BE2C (cell line): ENCODE measurements at regions not wholly inside any gene's neighbourhood (a gene's known extent, or its start where the extent isn't known, plus 50 kb on each side); places are given as distances from the start of the nearest gene placed in this dataset.

Source experiments
- DNase-seq: peaks from one replicate; pipeline ENCODE4 v3.0.0-alpha.2; 2020
- H3K27me3 ChIP-seq: fragments of 250-450 bp; sonication (Bioruptor Pico); 2 replicates; pipeline ENCODE4 v1.5.1; 2020; ENCODE audit warnings: mild to moderate bottlenecking
- H3K36me3 ChIP-seq: fragments of 250-450 bp; sonication (Bioruptor Pico); 2 replicates; pipeline ENCODE4 v1.5.1; 2020; ENCODE audit warnings: mild to moderate bottlenecking
- H3K4me1 ChIP-seq: fragments of 250-450 bp; sonication (Bioruptor Pico); 2 replicates; pipeline ENCODE4 v1.5.1; 2020
- H3K4me3 ChIP-seq: 2 replicates; pipeline ENCODE4 v1.5.1; 2011; ENCODE audit warnings: low read depth, low read length
- H3K9me3 ChIP-seq: fragments of 250-450 bp; sonication (Bioruptor Pico); 2 replicates; pipeline ENCODE4 v1.5.1; 2020
- TF ChIP-seq, protein P1 (sequence below): IDR thresholded peaks from 2 replicates; pipeline ENCODE4 v1.5.1; 2012; ENCODE audit warnings: mild to moderate bottlenecking, low read depth, low read length

DNA sequence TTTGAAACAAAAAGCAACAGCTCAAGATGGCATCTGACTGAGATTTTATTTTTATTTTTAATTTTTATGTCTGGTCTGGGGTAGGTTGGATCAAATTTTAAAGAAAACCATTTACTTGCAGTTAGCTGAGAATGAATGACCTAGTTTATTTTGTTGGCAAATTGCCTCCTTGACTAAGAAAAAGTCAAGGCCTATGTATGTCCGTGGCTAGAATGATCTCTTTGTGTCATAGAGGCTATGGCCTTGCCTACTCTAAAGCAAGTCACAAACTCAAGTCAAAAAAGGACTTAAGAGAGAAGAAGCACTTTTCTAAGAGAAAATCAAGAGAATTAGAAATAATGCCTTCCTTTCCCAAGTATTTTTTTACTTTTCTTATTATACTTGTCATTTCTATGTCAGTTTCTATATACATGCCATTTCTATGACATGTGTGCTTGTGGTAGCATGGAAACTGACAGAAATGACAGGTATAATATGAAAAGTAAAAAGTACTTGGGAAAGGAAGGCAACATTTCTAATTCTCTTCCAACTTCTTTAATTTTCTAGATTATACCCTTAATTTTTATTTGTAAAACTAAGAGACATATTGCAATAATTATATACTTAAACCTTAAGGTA is 136.7 kb downstream of the CENPF start:
- TF ChIP-seq, protein P1, sequence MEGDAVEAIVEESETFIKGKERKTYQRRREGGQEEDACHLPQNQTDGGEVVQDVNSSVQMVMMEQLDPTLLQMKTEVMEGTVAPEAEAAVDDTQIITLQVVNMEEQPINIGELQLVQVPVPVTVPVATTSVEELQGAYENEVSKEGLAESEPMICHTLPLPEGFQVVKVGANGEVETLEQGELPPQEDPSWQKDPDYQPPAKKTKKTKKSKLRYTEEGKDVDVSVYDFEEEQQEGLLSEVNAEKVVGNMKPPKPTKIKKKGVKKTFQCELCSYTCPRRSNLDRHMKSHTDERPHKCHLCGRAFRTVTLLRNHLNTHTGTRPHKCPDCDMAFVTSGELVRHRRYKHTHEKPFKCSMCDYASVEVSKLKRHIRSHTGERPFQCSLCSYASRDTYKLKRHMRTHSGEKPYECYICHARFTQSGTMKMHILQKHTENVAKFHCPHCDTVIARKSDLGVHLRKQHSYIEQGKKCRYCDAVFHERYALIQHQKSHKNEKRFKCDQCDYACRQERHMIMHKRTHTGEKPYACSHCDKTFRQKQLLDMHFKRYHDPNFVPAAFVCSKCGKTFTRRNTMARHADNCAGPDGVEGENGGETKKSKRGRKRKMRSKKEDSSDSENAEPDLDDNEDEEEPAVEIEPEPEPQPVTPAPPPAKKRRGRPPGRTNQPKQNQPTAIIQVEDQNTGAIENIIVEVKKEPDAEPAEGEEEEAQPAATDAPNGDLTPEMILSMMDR, result no peak

DNA sequence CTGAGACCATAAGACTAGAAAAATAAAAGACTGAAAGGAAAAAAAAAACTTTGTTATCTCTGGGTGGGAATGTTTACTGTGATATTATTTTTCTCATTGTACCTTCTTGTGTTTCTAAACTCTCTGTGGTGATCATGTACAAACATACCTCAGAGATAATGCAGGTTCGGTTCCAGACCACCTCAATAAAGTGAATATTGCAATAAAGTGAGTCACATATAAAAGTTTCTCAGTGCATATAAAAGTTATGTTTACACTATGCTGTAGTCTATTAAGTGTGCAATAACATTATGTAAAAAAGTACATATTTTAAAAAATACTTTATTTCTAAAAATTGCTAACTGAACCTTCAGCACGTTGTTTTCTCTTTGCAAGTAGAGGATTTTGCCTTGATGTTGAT is 137.5 kb downstream of the CENPF start:
- Histone ChIP-seq H3K27me3 (no peaks in the 10 kb centered on the region; the same call in 1 of the 2 replicates), H3K4me1 (no peaks in the 10 kb centered on the region), H3K4me3 (no peak overlapping the region), H3K9me3 (no peaks in the 10 kb centered on the region), H3K36me3 (no peaks in the 10 kb centered on the region)
- TF ChIP-seq, protein P1, result no peak
- no peak for DNase-seq

More for the DNA sequence above, 136.7 kb downstream of the CENPF start:
- Histone ChIP-seq H3K4me3 (no peak overlapping the region), H3K4me1 (no peaks in the 10 kb centered on the region), H3K9me3 (no peaks in the 10 kb centered on the region), H3K36me3 (no peaks in the 10 kb centered on the region), H3K27me3 (no peaks in the 10 kb centered on the region; the same call in 1 of the 2 replicates)
- DNase-seq, result no peak

DNA sequence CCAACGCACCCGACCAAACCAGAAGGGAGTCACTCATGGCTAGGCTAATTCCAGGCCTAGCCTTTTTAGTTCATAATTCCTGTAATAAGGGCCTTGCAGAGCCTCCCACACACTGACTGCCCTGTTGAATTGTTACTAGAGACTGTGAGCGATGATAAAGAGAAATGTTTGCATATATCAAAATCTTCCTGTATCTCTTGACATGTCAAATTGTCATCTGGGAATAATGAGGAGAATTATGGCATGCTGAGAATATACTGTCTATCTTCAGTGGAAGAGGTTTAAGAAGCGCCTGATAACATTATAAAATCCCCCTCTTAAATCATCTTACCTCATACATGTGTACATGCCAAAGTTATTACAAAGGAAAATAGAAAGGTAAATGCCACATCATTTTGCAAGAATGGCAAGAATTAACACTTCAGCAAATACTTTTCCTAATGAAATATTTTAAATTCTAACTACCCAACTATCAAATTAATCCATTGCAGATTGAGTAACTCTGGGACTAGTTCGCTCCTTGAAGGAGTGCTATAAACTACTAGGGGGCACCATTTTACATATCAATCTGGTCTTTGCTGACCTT is 144.1 kb downstream of the CENPF start:
- Histone ChIP-seq H3K9me3 (no peaks in the 10 kb centered on the region), H3K36me3 (no peaks in the 10 kb centered on the region), H3K27me3 (no peaks in the 10 kb centered on the region), H3K4me1 (no peaks in the 10 kb centered on the region), H3K4me3 (no peak overlapping the region)
- TF ChIP-seq, protein P1, result no peak
- DNase-seq, result no peak

DNA sequence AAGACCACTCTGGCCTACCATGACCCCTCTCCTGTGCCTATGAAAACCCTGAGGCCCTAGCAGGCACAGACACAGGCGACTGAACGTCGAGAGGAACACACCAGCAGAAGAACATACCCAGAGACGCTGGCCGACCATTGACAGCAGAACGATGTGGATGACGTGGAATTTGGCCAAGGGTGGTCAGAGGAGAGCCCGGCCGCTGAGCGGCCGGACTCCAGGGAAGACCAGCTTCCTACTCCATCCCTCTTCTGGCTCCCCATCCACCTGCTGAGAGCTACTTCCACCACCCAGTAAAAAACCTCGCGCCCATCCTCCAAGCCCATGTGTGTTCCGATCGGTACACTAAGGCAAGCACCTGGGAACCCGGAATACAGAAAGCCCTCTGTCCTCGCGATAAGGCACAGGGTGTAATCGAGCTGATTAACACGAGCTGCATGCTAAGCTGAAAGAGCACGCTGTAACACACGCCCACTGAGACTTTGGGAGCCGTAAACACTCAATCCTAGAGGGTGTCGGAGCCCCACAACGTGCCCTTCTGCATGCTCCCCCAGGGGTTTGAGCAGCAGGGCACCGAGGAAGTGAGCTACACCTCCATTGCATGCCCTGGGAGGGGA is 150.3 kb downstream of the CENPF start:
- Histone ChIP-seq H3K9me3 (0 out of 2 replicates have a peak, but pooled peaks cover 4% of the 10 kb centered on the region), H3K4me1 (no peaks in the 10 kb centered on the region), H3K4me3 (no peak overlapping the region), H3K36me3 (no peaks in the 10 kb centered on the region), H3K27me3 (no peaks in the 10 kb centered on the region)
- TF ChIP-seq, protein P1, result no peak
- DNase-seq, result no peak

DNA sequence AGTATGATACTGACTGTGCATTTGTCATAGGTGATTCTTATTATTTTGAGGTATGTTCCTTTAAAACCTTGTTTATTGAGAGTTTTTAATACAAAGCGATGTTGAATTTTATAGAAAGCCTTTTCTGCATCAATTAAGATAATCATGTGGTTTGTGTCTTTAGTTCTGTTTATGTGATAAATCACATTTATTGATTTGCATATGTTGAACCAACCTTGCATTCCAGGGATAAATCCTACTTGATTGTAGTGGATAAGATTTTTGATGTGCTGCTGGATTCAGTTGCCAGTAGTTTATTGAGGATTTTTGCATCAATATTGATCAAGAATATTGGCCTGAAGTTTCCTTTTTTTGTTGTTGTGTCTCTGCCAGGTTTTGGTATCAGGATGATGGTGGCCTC is 158.0 kb downstream of the CENPF start:
- DNase-seq, result no peak
- no peaks in the 10 kb centered on the region for H3K27me3 ChIP-seq
- H3K4me1 ChIP-seq, result no peaks in the 10 kb centered on the region
- no peaks in the 10 kb centered on the region for H3K36me3 ChIP-seq
- H3K4me3 ChIP-seq, result no peak overlapping the region
- H3K9me3 ChIP-seq, result peaks cover 4% of the 10 kb centered on the region; the same call in 1 of the 2 replicates
- TF ChIP-seq, protein P1, result no peak

DNA sequence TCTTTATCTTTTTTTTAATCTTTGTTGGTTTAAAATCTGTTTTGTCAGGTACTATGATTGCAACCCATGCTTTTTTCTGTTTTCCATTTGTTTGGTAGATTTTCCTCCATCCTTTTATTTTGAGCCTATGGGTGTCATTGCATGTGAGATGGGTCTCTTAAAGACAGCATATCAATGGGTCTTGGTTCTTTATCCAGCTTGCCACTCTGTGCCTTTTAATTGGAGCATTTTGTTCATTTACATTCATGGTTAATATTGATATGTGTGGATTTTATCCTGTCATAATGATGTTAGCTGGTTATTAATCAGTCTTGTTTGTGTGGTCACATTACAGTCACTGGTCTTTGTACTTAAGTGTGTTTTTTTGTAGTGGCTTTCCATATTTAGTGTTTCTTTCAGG is 159.9 kb downstream of the CENPF start:
- TF ChIP-seq, protein P1, result no peak
- no peak overlapping the region for H3K4me3 ChIP-seq
- no peaks in the 10 kb centered on the region for H3K4me1 ChIP-seq
- no peaks in the 10 kb centered on the region for H3K36me3 ChIP-seq
- no peaks in the 10 kb centered on the region for H3K27me3 ChIP-seq
- no peak for DNase-seq
- H3K9me3 ChIP-seq, result no peaks in the 10 kb centered on the region; the same call in 1 of the 2 replicates
